Stomach (tissue), 4 donors: ENCODE measurements at regions not wholly inside any gene's neighbourhood (a gene's known extent, or its start where the extent isn't known, plus 50 kb on each side); places are given as distances from the start of the nearest gene placed in this dataset.

Experiments used
- EP300 ChIP-seq: sonication (generic); formaldehyde crosslinking; IDR thresholded peaks from one replicate; pipeline ENCODE4 v1.6.1; 2017; ENCODE audit warnings: antibody characterized with exemption
- POLR2A ChIP-seq, 4 donors: fragments of 450-650 bp; IDR thresholded peaks; one replicate each; pipeline ENCODE4 v1.6.1; 2016; ENCODE audit warnings: antibody characterized with exemption in 4 of 4, control low read depth in 2 of 4, mild to moderate bottlenecking in 1 of 4, moderate library complexity in 1 of 4
- POLR2AphosphoS5 ChIP-seq, 3 donors: sonication (generic); formaldehyde crosslinking; IDR thresholded peaks; one replicate each; pipeline ENCODE4 v1.6.1; 2016; ENCODE audit warnings: antibody characterized with exemption in 3 of 3
- TF ChIP-seq, protein P1 (sequence below), 7 experiments: fragments of 450-650 bp in 4 of 7; fragments of 200-600 bp in 3 of 7; sonication (generic) in 3 of 7; IDR thresholded peaks; one replicate each; pipeline ENCODE4 v1.5.1; 2016 to 2019; ENCODE audit warnings: antibody characterized with exemption in 7 of 7, control low read depth in 2 of 7, mild to moderate bottlenecking in 1 of 7

DNA sequence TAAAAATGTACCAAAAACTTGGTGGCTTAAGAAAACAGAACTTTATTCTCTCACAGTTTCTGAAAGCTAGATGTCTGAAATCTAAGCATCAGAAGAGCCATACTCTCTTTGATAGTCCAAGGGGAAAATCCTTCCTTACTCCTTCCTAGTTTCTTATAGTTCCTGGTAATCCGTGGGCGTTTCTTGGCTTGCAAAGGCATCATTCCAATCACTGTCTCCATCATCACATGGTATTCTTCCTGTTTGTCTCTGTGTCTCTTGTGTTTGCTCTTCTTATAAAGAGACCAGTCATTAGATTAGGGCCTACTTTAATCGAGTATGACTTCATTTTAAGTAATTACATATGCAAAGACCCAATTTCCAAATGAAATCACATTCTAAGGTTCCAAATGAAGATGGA is 118.9 kb upstream of the FSTL5 start:
- TF ChIP-seq, protein P1, sequence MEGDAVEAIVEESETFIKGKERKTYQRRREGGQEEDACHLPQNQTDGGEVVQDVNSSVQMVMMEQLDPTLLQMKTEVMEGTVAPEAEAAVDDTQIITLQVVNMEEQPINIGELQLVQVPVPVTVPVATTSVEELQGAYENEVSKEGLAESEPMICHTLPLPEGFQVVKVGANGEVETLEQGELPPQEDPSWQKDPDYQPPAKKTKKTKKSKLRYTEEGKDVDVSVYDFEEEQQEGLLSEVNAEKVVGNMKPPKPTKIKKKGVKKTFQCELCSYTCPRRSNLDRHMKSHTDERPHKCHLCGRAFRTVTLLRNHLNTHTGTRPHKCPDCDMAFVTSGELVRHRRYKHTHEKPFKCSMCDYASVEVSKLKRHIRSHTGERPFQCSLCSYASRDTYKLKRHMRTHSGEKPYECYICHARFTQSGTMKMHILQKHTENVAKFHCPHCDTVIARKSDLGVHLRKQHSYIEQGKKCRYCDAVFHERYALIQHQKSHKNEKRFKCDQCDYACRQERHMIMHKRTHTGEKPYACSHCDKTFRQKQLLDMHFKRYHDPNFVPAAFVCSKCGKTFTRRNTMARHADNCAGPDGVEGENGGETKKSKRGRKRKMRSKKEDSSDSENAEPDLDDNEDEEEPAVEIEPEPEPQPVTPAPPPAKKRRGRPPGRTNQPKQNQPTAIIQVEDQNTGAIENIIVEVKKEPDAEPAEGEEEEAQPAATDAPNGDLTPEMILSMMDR (IDR thresholded peaks at IDR 0.05) = no peak
- TF ChIP-seq POLR2AphosphoS5 (IDR thresholded peaks at IDR 0.05) (no peak), POLR2A (IDR thresholded peaks at IDR 0.05) (no peak), EP300 (no peak)
